Endothelial cell of umbilical vein (primary cell): ENCODE measurements at regions not wholly inside any gene's neighbourhood (a gene's known extent, or its start where the extent isn't known, plus 50 kb on each side); places are given as distances from the start of the nearest gene placed in this dataset.

Experiments used
- BruUV-seq: library from RNA; stranded (reverse); fragments of 400-500 nt; replicated peaks from 2 replicates; lab custom pipeline; 2021; lab: Mats Ljungman, UMichigan
- CTCF ChIA-PET: fragments of 300-600, 350-600 bp; sonication (Branson Sonifier 250); formaldehyde crosslinking; loops from one replicate; lab custom pipeline; 2021; ENCODE audit warnings: antibody characterized with exemption, inconsistent platforms; lab: Charles Lee
- POLR2A ChIA-PET: fragments of 300-600, 350-600 bp; sonication (Branson Sonifier 250); formaldehyde crosslinking; loops from one replicate; lab custom pipeline; 2021; ENCODE audit warnings: antibody characterized with exemption, inconsistent platforms; lab: Charles Lee
- DNase-seq: peaks from one replicate; pipeline ENCODE4 v3.0.0-alpha.2; 2011; ENCODE audit warnings: low read depth, low spot score
- FAIRE-seq: peaks from 2 replicates; lab custom pipeline; 2011; peaks lifted over from hg19 to GRCh38; lab: Jason Lieb, UNC
- H2AFZ ChIP-seq: 2 replicates; pipeline ENCODE4 v1.6.0; 2012; ENCODE audit warnings: low read depth, low read length, control low read depth, inconsistent platforms
- H3K27ac ChIP-seq: 2 replicates; pipeline ENCODE4 v1.5.1; 2011; ENCODE audit warnings: low read depth, mild to moderate bottlenecking, control low read depth, low read length, moderate library complexity; ENCODE audit not compliant: insufficient read depth
- H3K27me3 ChIP-seq, 2 experiments: 2 replicates each; pipeline versions ENCODE4 v1.6.0 to v1.6.1; 2011; ENCODE audit warnings: low read length in 2 of 2, mixed read lengths in 1 of 2; ENCODE audit not compliant: control insufficient read depth in 2 of 2, insufficient read depth in 2 of 2
- H3K36me3 ChIP-seq, 2 experiments: 2 replicates in 1 of 2; 3 replicates in 1 of 2; pipeline ENCODE4 v1.5.1; 2011; ENCODE audit warnings: low read length in 2 of 2, mild to moderate bottlenecking in 1 of 2, moderate library complexity in 1 of 2; ENCODE audit not compliant: control insufficient read depth in 2 of 2, insufficient read depth in 2 of 2; ENCODE audit errors: extremely low read depth in 1 of 2
- H3K4me1 ChIP-seq: 3 replicates; pipeline ENCODE4 v1.5.1; 2011; ENCODE audit warnings: mild to moderate bottlenecking, low read length; ENCODE audit not compliant: control insufficient read depth, insufficient read depth; ENCODE audit errors: extremely low read depth
- H3K4me2 ChIP-seq: 2 replicates; pipeline ENCODE4 v1.6.1; 2011; ENCODE audit warnings: low read length, control low read depth, mixed read lengths; ENCODE audit not compliant: insufficient read depth
- H3K4me3 ChIP-seq, 3 experiments: fragments of 200-600 bp in 1 of 3; sonication (generic), shearing (Covaris generic) in 1 of 3; replicated peaks in 1 of 3; 2 replicates each; pipeline ENCODE4 v1.5.1; 2011 to 2016; ENCODE audit warnings: control low read depth in 3 of 3, low read length in 3 of 3, mild to moderate bottlenecking in 2 of 3, inconsistent platforms in 1 of 3, low read depth in 1 of 3, moderate library complexity in 1 of 3; ENCODE audit not compliant: insufficient read depth in 1 of 3
- H3K79me2 ChIP-seq: 2 replicates; pipeline ENCODE4 v1.6.0; 2012; ENCODE audit warnings: low read length, inconsistent platforms; ENCODE audit not compliant: control insufficient read depth, insufficient read depth
- H3K9ac ChIP-seq: replicated peaks from 2 replicates; pipeline ENCODE3; 2011; ENCODE audit warnings: low read length, control low read depth; ENCODE audit not compliant: insufficient read depth; ENCODE audit errors: extremely low read depth
- H3K9me1 ChIP-seq: replicated peaks from 3 replicates; pipeline ENCODE4 v1.6.0; 2011; ENCODE audit warnings: mild to moderate bottlenecking, low read length; ENCODE audit not compliant: control insufficient read depth, insufficient read depth; ENCODE audit errors: extremely low read depth
- H3K9me3 ChIP-seq: replicated peaks from 2 replicates; pipeline ENCODE4 v1.5.1; 2012; ENCODE audit warnings: low read length, inconsistent platforms; ENCODE audit not compliant: control insufficient read depth, insufficient read depth
- H4K20me1 ChIP-seq: replicated peaks from 2 replicates; pipeline ENCODE3; 2011; ENCODE audit warnings: mild to moderate bottlenecking, low read length; ENCODE audit not compliant: control insufficient read depth, insufficient read depth; ENCODE audit errors: extremely low read depth
- CTCF ChIP-seq, 2 donors: IDR thresholded peaks; 1 replicate in 1 of 2; 2 replicates in 1 of 2; pipeline ENCODE4 v1.5.1; 2011; ENCODE audit warnings: low read length in 2 of 2, mild to moderate bottlenecking in 2 of 2, moderate library complexity in 2 of 2, control low read depth in 1 of 2, inconsistent platforms in 1 of 2, low read depth in 1 of 2; ENCODE audit not compliant: insufficient read depth in 1 of 2; ENCODE audit errors: extremely low read depth in 1 of 2
- EZH2 ChIP-seq: IDR thresholded peaks from 2 replicates; pipeline ENCODE4 v1.6.1; 2012; ENCODE audit warnings: borderline replicate concordance, low read depth, mild to moderate bottlenecking, moderate library complexity, low read length, inconsistent platforms; ENCODE audit not compliant: severe bottlenecking
- FOS ChIP-seq: IDR thresholded peaks from 2 replicates; pipeline ENCODE4 v1.6.1; 2011; ENCODE audit warnings: mild to moderate bottlenecking, low read length, moderate library complexity, borderline replicate concordance; ENCODE audit not compliant: insufficient read depth
- GATA2 ChIP-seq: IDR thresholded peaks from 2 replicates; pipeline ENCODE4 v1.7.0; 2011; ENCODE audit warnings: low read depth, mild to moderate bottlenecking, moderate library complexity, mixed read lengths, low read length; ENCODE audit not compliant: insufficient read length, insufficient read depth
- JUN ChIP-seq: IDR thresholded peaks from 2 replicates; pipeline ENCODE4 v1.6.1; 2011; ENCODE audit warnings: borderline replicate concordance, low read depth; ENCODE audit not compliant: insufficient read length, insufficient read depth
- MAX ChIP-seq: IDR thresholded peaks from 2 replicates; pipeline ENCODE4 v1.6.1; 2011; ENCODE audit not compliant: insufficient read depth, insufficient read length
- MYC ChIP-seq: IDR thresholded peaks from one replicate; pipeline ENCODE4 v1.6.1; 2011; ENCODE audit warnings: mild to moderate bottlenecking, low read depth, low read length
- POLR2A ChIP-seq: IDR thresholded peaks from 2 replicates; pipeline ENCODE4 v1.6.1; 2012; ENCODE audit warnings: low read depth, mild to moderate bottlenecking, control low read depth, low read length
- POLR2AphosphoS5 ChIP-seq: IDR thresholded peaks from 2 replicates; pipeline ENCODE4 v1.6.1; 2012; ENCODE audit warnings: low read depth, mild to moderate bottlenecking, control low read depth, low read length, moderate library complexity; ENCODE audit not compliant: insufficient read depth
- dilution Hi-C: fragments of 300-500 bp; cut with MboI; formaldehyde crosslinking; loops from one replicate; pipeline ENCODE4 v1.15.0; 2019; ENCODE audit warnings: low sequenced_read_pairs; ENCODE audit not compliant: extremely low pct_ligation_motif_present
- intact Hi-C: fragments of 100-400 bp; cut with micrococcal nuclease; formaldehyde crosslinking; loops from one replicate; pipeline ENCODE4 v1.10.0; 2022

- no peak overlapping the region for H2AFZ ChIP-seq
- H3K27ac ChIP-seq: no peak overlapping the region
- FAIRE-seq: no peak
- H3K9me1 ChIP-seq: no peaks in the 10 kb centered on the region
- no peaks in the 10 kb centered on the region for H3K27me3 ChIP-seq
- H3K9me3 ChIP-seq: no peaks in the 10 kb centered on the region
- ChIA-PET POLR2A (no interaction called here), CTCF (no interaction called here)
- no peaks in the 10 kb centered on the region for H3K79me2 ChIP-seq
- dilution Hi-C loops (no loop called here), intact Hi-C loops (no loop called here)
- BruUV-seq: no TSS peak
- H3K4me1 ChIP-seq: no peaks in the 10 kb centered on the region
- no peaks in the 10 kb centered on the region for H3K36me3 ChIP-seq
- no peak overlapping the region for H3K4me3 ChIP-seq
- TF ChIP-seq CTCF (IDR thresholded peaks at IDR 0.05; ENCODE audit: extremely low read depth in 1 of 2, insufficient read depth in 1 of 2, low read depth in 1 of 2, low read length in 2 of 2) (no peak), EZH2 (no peak), JUN (no peak), FOS (no peak), GATA2 (no peak), MAX (no peak), MYC (no peak), POLR2A (no peak), POLR2AphosphoS5 (no peak)
- H3K9ac ChIP-seq: no peak overlapping the region
- H3K4me2 ChIP-seq: no peak overlapping the region
- DNase-seq: no peak
- no peaks in the 10 kb centered on the region for H4K20me1 ChIP-seq
Measured at GRCh38 chr9:82680179-82680935, 382.6 kb downstream of the RASEF start.
